ENCODE measurements at regions not wholly inside any gene's neighbourhood (a gene's known extent, or its start where the extent isn't known, plus 50 kb on each side); places are given as distances from the start of the nearest gene placed in this dataset.
A peak's percentile ranks its signal among the peaks of the same experiment; 100 is the strongest.

GRCh38 chr17:79669861-79670260 lies 59.0 kb upstream of the RBFOX3 start:
- in situ Hi-C loops (cut with HindIII; ENCODE audit: low pct_unique_long_range_greater_than_20kb, low sequenced_read_pairs), result no loop called here
- no peak for TF ChIP-seq JUND (IDR thresholded peaks at IDR 0.05; ENCODE audit: low read depth)

GRCh38 chr17:79668344-79669250 lies 57.7 kb upstream of the RBFOX3 start:
- peak in 1 of 2 experiments; percentile 24 for DNase-seq (ENCODE audit: low read depth in 1 of 2, low spot score in 1 of 2)
- TF ChIP-seq JUND (IDR thresholded peaks at IDR 0.05; ENCODE audit: low read depth), result no peak
- in situ Hi-C loops (cut with HindIII; ENCODE audit: low pct_unique_long_range_greater_than_20kb, low sequenced_read_pairs), result no loop called here

More at GRCh38 chr17:79669861-79670260, 59.0 kb upstream of the RBFOX3 start:
- DNase-seq (ENCODE audit: low read depth in 1 of 2, low spot score in 1 of 2), result no peak

- TF ChIP-seq JUND (IDR thresholded peaks at IDR 0.05; ENCODE audit: low read depth), result no peak
- in situ Hi-C loops (cut with HindIII; ENCODE audit: low pct_unique_long_range_greater_than_20kb, low sequenced_read_pairs), result no loop called here
- no peak for DNase-seq (ENCODE audit: low read depth in 1 of 2, low spot score in 1 of 2)
Measured at GRCh38 chr17:79667746-79668145, 56.9 kb upstream of the RBFOX3 start.

GRCh38 chr17:79667121-79667715 lies 56.4 kb upstream of the RBFOX3 start:
- TF ChIP-seq JUND (IDR thresholded peaks at IDR 0.05; ENCODE audit: low read depth), result no peak
- in situ Hi-C loops (cut with HindIII; ENCODE audit: low pct_unique_long_range_greater_than_20kb, low sequenced_read_pairs), result no loop called here
- DNase-seq (ENCODE audit: low read depth in 1 of 2, low spot score in 1 of 2), result no peak

- TF ChIP-seq JUND (IDR thresholded peaks at IDR 0.05; ENCODE audit: low read depth), result no peak
- in situ Hi-C loops (cut with HindIII; ENCODE audit: low pct_unique_long_range_greater_than_20kb, low sequenced_read_pairs), result no loop called here
- no peak for DNase-seq (ENCODE audit: low read depth in 1 of 2, low spot score in 1 of 2)
Measured at GRCh38 chr17:79666111-79666510, 55.3 kb upstream of the RBFOX3 start.

- in situ Hi-C loops (cut with HindIII; ENCODE audit: low pct_unique_long_range_greater_than_20kb, low sequenced_read_pairs), result no loop called here
- peak in 1 of 2 experiments; percentile 81 for DNase-seq (ENCODE audit: low read depth in 1 of 2, low spot score in 1 of 2)
Measured at GRCh38 chr17:79664930-79665737, 54.3 kb upstream of the RBFOX3 start.

GRCh38 chr17:79661292-79662041 lies 50.6 kb upstream of the RBFOX3 start:
- in situ Hi-C loops (cut with HindIII; ENCODE audit: low pct_unique_long_range_greater_than_20kb, low sequenced_read_pairs), result no loop called here
- no peak for TF ChIP-seq JUND (IDR thresholded peaks at IDR 0.05; ENCODE audit: low read depth)

More at GRCh38 chr17:79664930-79665737, 54.3 kb upstream of the RBFOX3 start:
- no peak for TF ChIP-seq JUND (IDR thresholded peaks at IDR 0.05; ENCODE audit: low read depth)

More at GRCh38 chr17:79661292-79662041, 50.6 kb upstream of the RBFOX3 start:
- no peak for DNase-seq (ENCODE audit: low read depth in 1 of 2, low spot score in 1 of 2)

Measured in T47D (cell line).